ENCODE measurements at regions not wholly inside any gene's neighbourhood (a gene's known extent, or its start where the extent isn't known, plus 50 kb on each side); places are given as distances from the start of the nearest gene placed in this dataset.

DNA sequence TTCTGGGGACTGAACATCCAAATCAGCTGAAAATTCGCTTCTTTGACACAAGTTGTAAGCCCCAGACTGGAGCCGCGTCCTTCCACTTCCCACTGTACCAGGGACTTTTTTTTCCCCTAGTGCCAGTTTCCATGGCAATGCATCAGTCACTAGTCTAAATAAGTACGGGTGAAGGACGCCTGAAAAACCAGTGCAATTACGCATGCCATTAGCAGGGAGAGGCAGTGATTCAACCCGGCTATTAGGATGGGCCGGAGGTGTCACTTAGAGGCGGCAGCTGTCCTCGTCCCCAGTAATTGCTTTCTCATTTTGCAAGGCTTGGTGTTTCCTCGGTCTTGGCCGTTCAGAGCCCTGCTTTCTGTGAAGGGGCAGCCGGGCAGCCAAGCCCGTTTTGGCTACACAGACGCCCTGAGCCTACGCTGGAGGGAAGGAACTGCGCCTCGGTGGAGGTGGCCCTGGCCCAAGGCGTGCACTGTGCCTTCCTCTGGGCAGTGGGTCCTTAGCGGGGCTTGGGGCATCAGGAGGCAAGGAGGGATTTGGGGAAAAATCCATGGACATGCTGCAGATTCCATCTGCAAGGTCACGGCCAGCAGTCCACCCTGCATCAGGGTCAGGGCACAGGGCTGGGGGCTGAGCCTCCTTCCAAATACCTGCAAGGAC, 319.7 kb downstream of the CTTN start:
- H3K27ac ChIP-seq, result no peak overlapping the region
- DNase-seq, result no peak
- TF ChIP-seq, protein P1, sequence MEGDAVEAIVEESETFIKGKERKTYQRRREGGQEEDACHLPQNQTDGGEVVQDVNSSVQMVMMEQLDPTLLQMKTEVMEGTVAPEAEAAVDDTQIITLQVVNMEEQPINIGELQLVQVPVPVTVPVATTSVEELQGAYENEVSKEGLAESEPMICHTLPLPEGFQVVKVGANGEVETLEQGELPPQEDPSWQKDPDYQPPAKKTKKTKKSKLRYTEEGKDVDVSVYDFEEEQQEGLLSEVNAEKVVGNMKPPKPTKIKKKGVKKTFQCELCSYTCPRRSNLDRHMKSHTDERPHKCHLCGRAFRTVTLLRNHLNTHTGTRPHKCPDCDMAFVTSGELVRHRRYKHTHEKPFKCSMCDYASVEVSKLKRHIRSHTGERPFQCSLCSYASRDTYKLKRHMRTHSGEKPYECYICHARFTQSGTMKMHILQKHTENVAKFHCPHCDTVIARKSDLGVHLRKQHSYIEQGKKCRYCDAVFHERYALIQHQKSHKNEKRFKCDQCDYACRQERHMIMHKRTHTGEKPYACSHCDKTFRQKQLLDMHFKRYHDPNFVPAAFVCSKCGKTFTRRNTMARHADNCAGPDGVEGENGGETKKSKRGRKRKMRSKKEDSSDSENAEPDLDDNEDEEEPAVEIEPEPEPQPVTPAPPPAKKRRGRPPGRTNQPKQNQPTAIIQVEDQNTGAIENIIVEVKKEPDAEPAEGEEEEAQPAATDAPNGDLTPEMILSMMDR (IDR thresholded peaks at IDR 0.05), result no peak
- TF ChIP-seq POLR2A (IDR thresholded peaks at IDR 0.05), result no peak
- no peak overlapping the region for H3K4me3 ChIP-seq
- no peaks in the 10 kb centered on the region for H3K36me3 ChIP-seq
- H3K27me3 ChIP-seq, result no peaks in the 10 kb centered on the region
- H3K4me1 ChIP-seq, result no peaks in the 10 kb centered on the region
- no peaks in the 10 kb centered on the region for H3K9me3 ChIP-seq

DNA sequence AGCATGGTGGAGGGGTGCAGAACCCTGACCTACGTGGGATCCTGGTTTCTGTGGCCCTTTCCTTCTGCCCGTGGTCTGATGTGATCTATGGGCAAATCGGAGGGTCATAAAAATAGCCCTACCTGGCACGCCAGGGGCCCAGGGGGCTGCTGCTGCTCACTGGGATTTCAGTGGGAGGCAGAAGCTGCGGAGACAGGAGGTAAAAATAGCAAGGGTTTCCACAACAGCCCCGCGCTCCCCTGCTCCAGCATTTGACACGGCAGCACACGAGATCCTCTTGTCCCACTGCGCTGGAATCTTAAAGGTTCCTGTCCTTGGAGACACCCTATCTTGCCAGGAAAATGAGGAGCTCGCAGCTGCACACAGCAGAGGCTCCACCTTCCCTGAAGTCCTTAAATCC, 321.2 kb downstream of the CTTN start:
- no peak overlapping the region for H3K27ac ChIP-seq

DNA sequence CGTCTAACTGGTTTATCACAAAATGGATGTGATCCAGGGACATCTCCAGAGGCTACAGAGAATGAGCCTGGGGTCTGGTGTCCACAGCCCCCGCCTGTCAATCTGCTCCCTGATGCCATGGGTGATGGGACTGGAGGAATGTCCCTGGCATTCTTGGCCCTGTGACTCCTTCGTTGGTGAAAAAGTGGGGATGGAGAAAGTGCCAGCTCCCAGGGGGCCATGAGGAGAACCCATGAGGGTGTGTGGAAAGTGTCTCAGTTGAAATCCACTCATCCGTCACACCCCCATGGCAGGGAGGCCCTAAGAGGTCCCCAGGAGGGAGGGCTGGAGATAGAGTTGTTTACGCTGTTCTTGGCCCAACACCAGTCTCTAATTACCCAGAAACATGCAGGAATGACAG, 322.0 kb downstream of the CTTN start:
- H3K4me1 ChIP-seq, result no peaks in the 10 kb centered on the region
- no peaks in the 10 kb centered on the region for H3K36me3 ChIP-seq
- TF ChIP-seq, protein P1 (IDR thresholded peaks at IDR 0.05), result no peak
- TF ChIP-seq POLR2A (IDR thresholded peaks at IDR 0.05), result no peak
- no peak for DNase-seq
- no peaks in the 10 kb centered on the region for H3K9me3 ChIP-seq
- no peak overlapping the region for H3K27ac ChIP-seq
- no peak overlapping the region for H3K4me3 ChIP-seq
- no peaks in the 10 kb centered on the region for H3K27me3 ChIP-seq

More for the DNA sequence above, 321.2 kb downstream of the CTTN start:
- Histone ChIP-seq H3K36me3 (no peaks in the 10 kb centered on the region), H3K27me3 (no peaks in the 10 kb centered on the region), H3K4me1 (no peaks in the 10 kb centered on the region), H3K4me3 (no peak overlapping the region), H3K9me3 (no peaks in the 10 kb centered on the region)
- TF ChIP-seq, protein P1 (IDR thresholded peaks at IDR 0.05), result no peak
- no peak for TF ChIP-seq POLR2A (IDR thresholded peaks at IDR 0.05)
- DNase-seq, result no peak

DNA sequence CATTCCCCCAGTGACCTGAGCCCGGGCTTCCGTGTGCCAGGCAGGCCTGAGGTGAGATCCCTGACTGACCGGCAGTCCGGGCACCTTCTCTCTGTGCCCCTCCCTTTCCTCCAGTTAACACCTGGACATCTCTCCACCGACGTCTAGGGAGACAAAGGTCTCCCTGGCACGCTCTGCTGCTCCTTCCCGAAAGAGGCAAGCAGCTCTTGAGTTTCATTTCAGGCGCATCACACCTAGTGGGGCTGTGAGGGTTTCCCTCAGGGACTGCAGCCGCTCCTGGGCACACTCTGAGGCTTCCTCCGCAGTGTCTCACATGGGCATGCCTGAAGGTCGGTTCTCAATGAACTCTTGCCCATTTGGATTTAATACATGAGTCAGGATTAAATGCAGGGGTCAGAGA, 322.7 kb downstream of the CTTN start:
- no peak overlapping the region for H3K4me3 ChIP-seq
- no peak for DNase-seq
- H3K36me3 ChIP-seq, result no peaks in the 10 kb centered on the region
- no peaks in the 10 kb centered on the region for H3K27me3 ChIP-seq
- H3K9me3 ChIP-seq, result no peaks in the 10 kb centered on the region
- H3K4me1 ChIP-seq, result no peaks in the 10 kb centered on the region
- TF ChIP-seq POLR2A (IDR thresholded peaks at IDR 0.05), result no peak
- TF ChIP-seq, protein P1 (IDR thresholded peaks at IDR 0.05), result no peak
- no peak overlapping the region for H3K27ac ChIP-seq

DNA sequence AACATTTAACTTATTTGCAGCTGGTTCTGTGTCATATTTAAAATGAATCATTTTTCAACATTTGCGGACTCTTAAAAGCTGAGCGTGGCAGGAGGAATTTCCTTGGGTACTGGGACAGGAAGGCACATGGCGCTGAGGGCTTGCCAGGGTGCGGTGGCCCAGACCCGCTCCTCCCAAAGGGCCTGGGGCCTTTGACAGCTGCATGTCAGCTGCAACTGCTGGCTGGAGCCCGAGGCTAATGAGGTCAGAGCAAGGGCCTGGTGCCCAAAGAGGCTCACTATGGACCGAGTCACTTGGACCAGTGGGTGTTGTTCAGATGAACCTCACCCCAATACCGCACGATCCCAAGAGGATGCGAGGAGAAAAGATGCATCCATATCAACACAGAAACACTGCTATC, 326.9 kb downstream of the CTTN start:
- H3K4me1 ChIP-seq, result no peaks in the 10 kb centered on the region
- H3K9me3 ChIP-seq, result no peaks in the 10 kb centered on the region
- no peak for TF ChIP-seq POLR2A (IDR thresholded peaks at IDR 0.05)
- TF ChIP-seq, protein P1 (IDR thresholded peaks at IDR 0.05), result no peak
- H3K27ac ChIP-seq, result no peak overlapping the region
- H3K27me3 ChIP-seq, result no peaks in the 10 kb centered on the region
- no peak for DNase-seq
- no peaks in the 10 kb centered on the region for H3K36me3 ChIP-seq
- H3K4me3 ChIP-seq, result no peak overlapping the region

DNA sequence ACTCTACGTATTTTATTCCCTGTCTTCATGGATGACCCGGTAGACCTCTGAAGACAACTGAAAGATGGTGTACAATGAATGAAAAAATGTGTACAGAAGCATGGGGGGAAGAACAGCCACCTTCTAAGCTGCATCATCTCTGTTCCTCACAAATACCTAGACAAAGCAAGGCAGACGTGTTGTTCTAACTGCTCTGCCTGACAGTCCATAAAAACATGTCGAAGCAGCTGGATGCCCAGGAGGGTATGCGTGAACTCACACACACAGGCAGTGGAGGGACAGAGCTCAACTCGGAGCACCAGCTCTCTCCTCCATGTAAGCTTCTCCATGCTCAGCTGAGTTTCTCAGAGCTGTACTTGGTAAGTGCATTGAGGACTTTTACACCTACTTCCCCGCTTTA, 327.4 kb downstream of the CTTN start:
- TF ChIP-seq, protein P1 (IDR thresholded peaks at IDR 0.05), result no peak
- no peak for TF ChIP-seq POLR2A (IDR thresholded peaks at IDR 0.05)
- H3K9me3 ChIP-seq, result no peaks in the 10 kb centered on the region
- no peaks in the 10 kb centered on the region for H3K4me1 ChIP-seq
- no peak overlapping the region for H3K27ac ChIP-seq
- no peaks in the 10 kb centered on the region for H3K27me3 ChIP-seq
- no peaks in the 10 kb centered on the region for H3K36me3 ChIP-seq
- no peak overlapping the region for H3K4me3 ChIP-seq
- no peak for DNase-seq
